ENCODE measurements at regions not wholly inside any gene's neighbourhood (a gene's known extent, or its start where the extent isn't known, plus 50 kb on each side); places are given as distances from the start of the nearest gene placed in this dataset.
A peak's percentile ranks its signal among the peaks of the same experiment; 100 is the strongest.

- H3K9me3 Mint-ChIP-seq (ENCODE audit: unreplicated experiment): no peaks in the 10 kb centered on the region
- H3K36me3 Mint-ChIP-seq (ENCODE audit: insufficient read depth, unreplicated experiment): no peaks in the 10 kb centered on the region
- peaks cover 20% of the 10 kb centered on the region for H3K4me1 Mint-ChIP-seq (ENCODE audit: low read depth, unreplicated experiment)
- Histone ChIP-seq H3K9me3 (no peaks in the 10 kb centered on the region), H3K27me3 (replicated peaks; ENCODE audit: control insufficient read depth, insufficient read depth, low read length) (no peaks in the 10 kb centered on the region), H3K36me3 (ENCODE audit: control insufficient read depth, insufficient read depth, low read length) (no peaks in the 10 kb centered on the region), H3K4me3 (ENCODE audit: low read depth, low read length) (no peak overlapping the region), H3K4me1 (peaks cover 12% of the 10 kb centered on the region)
- H3K27me3 Mint-ChIP-seq (ENCODE audit: insufficient read depth, unreplicated experiment): no peaks in the 10 kb centered on the region
- no peak for DNase-seq
- no TSS peak for BruUV-seq (replicated peaks)
- TF ChIP-seq CTCF (IDR thresholded peaks at IDR 0.05; ENCODE audit: insufficient read depth in 1 of 2, low read depth in 1 of 2, low read length in 1 of 2, severe bottlenecking in 1 of 2, unreplicated experiment in 1 of 2): no peak
- intact Hi-C loops (cut with micrococcal nuclease; ENCODE audit: unreplicated experiment): no loop called here
- ChIA-PET CTCF (interaction anchor here (1.2 kb wide), 1 partner anchor 35 kb away, joined by 4 read pairs; no protein-coding TSS in a partner anchor), POLR2A (no interaction called here)
- H3K27ac Mint-ChIP-seq (ENCODE audit: unreplicated experiment): peak overlapping the region; percentile 26
- no peak overlapping the region for H3K4me3 Mint-ChIP-seq (ENCODE audit: unreplicated experiment)
These were observed 53.2 kb upstream of the AMPD3 start for GRCh38 chr11:10401696-10402392.

All from Caco-2 (cell line).